HG02885 (cell line): ENCODE measurements at regions not wholly inside any gene's neighbourhood (a gene's known extent, or its start where the extent isn't known, plus 50 kb on each side); places are given as distances from the start of the nearest gene placed in this dataset.

Experiments used
- ATAC-seq: cut with Tn5 transposase; IDR thresholded peaks from one replicate; pipeline ENCODE4 v1.9.1; 2021; ENCODE audit warnings: mild to moderate bottlenecking; ENCODE audit not compliant: unreplicated experiment, poor library complexity

DNA sequence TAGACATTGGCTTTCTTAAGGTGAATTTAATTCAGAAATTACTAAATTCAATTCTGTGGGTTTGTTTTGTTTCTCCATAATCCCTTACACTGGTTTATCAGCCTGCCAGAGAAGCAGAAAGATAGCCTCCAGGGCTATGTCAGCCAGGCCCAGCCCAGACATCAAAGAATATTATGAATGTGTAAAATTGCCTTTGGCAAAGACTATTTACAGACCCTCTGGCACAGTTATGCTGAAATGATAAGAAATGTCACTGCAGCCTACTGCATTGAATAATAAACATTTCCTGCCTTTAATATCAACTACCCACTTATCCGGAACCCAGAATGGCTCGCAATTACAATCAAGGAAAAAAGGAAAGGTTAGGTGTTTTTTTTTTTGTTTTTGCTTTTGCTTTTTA is 562.5 kb upstream of the LRRC4C start:
- no peak for ATAC-seq

DNA sequence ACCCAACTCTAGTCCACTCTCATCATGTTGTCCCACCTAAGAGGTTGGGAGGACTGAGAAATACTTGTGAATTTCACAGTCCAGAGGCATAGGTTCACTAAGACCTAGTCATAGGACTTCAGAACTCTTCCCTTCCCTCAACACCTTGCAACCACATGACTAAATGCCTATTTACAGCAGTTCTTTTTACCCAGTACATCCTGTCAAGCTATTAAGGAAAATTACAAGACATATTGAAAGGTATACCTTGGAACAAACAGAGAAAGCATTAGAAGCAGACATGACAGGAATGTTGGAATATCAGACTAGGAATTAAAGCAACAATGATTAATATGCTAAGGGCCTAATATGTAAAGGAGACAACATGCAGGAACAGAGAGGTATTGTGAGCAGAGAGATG is 563.8 kb upstream of the LRRC4C start:
- ATAC-seq, result no peak

DNA sequence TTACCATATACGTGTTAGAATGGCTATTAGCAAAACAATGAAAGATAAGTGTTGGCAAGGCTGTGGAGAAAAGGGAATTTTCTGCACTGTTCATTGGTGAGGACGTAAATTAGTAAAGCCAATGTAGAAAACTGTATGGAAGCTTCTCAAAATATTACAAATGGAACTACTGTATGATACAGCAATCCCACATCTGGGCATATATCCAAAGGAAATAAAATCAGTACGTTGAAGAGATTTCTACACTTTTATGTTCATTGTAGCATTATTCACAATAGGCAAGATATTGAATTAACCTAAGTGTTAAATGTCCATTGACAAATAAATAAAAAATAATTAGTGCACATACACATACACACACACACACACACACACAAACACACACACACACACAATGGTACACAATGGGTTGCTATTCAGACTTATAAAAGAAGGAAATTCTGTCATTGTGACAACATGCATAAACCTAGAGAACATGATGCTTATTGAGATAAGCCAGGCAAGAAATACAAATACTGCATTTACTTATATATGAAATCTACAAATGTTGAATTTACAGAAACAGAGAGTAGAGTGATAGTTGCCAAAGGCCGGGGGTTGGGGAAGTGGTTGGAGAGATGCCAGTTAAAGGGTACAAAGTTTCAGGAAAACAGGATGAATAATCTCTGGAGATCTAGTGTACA is 565.8 kb upstream of the LRRC4C start:
- no peak for ATAC-seq

DNA sequence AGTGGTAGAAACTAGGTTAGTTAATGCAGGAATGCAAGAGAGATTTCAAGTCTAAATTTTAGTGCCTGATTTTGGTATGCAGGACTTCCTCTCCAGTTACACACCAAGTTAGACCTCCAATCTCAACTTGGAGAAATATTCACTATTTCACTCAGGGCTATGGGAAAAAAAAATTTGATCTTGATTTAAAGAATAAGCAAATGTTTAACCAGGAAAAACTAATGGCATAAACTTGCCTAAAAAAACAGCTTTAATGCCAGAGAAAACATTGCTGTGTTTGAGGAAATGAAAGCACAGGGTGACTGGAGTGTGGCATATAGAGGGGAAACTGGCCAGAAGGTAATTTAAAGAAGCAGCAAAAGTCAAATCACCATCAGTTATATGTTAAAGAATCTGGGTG is 575.4 kb upstream of the LRRC4C start:
- no peak for ATAC-seq

DNA sequence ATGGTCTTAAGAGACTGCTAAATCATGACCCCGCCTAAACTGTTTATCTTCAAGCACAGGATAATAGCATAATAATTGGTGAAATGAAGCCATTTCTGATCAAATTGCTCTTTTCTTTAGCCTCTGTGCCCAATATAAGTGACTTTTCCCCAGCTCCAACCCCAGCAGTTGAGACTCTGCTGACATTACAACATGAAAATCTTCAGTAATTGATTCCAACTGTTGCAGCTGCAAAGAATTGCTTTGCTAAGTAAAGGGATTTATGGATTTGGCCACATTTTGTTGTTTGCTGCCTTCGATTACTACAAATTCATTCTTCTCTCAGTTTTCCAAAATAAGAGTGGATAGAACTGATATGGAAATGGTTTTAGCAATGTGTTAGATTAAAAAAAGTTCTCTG is 576.7 kb upstream of the LRRC4C start:
- ATAC-seq, result no peak

DNA sequence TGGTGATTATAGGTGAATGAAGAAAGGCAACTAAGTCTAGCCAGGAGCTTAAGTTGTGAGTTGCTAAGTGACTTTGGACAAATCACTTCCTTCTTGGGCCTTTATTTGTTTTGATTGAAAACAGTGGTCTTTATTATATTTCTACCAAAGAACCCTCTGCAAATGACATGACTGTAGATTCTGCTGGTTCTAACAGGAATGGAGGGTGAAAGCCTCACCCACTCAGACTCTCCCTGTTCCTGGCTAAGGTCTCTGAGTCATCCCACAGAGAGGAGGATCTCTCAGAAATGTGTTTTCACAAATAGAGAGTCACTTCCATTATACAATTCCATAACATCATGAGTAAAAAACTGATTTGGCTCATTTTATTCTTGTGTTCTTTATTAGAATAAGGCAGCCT is 583.9 kb upstream of the LRRC4C start:
- no peak for ATAC-seq

DNA sequence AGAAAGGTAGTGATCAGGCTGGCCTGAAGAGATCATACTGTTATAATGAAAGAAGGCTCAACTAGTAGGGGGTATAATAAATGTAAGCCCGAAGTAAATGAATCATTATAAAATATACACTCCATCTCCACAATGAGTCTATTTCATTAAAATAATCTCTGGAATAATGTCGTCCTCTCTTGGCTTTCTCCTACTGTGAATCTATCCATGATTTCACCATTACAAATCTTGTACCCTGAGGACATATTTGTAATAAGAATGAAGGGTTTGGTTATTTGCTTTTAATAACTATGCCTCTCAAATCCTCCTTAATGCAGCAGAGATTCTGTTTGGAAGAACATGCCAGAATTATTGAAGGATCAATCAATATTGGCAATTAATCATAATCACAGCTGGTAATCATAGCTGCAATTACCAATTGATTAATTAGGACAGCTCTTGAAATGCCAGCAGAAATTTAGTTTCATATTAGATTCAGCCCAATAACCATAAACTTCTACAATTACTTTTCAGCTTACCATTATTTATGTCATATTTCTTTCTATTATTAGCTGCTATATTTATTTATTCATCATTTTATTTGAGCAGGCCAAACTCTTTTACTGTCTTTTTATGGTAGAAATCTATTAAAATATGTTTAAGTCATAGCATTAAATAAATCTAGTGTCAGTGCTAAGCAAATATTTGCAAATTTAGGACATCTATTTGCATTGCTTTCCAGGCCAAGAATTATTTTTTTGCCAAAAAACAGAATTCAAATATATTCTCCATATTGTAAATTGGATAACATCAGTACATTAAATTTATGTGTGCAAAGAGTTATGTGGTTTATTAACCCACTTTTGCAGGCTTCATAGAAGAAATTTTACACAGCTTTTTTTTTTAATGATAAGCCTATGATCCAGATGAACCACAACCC is 588.4 kb upstream of the LRRC4C start:
- ATAC-seq, result no peak

DNA sequence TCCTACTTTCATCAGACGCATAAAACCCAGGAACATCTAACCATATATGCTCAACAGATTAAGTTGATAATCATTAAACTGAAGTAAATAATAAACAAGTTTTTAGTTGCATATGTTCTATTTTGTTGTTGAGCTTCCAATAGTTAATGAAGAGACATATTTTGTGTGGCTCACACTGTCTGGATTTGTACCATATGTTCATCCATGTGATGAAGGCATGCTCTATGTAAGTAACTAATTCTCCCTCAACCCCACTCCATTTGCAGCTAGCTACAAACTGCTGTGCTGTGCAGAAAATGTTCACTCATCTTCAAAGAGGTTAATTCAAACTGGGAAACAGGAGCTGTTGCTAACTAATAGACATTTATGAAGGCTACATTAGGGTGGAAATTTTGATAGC is 589.7 kb upstream of the LRRC4C start:
- ATAC-seq, result no peak

DNA sequence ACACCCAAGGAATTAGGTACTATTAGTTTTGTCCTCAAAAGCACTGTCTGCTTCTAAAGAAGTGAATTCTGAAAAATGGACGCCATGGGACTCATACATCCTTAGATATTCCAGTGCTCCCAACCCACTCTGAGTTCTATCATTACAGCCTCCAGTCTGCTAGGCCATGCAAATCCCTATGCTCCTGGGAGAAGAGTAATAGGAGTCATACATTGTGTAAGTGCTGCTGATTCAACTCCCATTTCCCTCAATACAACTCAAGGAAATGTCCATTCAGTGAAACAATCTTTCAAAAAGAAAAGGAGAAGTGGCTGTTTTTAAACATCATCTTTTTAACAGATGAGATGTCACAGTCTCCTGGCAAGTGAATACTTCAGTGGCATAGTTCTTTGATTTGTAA is 590.2 kb upstream of the LRRC4C start:
- ATAC-seq, result no peak

DNA sequence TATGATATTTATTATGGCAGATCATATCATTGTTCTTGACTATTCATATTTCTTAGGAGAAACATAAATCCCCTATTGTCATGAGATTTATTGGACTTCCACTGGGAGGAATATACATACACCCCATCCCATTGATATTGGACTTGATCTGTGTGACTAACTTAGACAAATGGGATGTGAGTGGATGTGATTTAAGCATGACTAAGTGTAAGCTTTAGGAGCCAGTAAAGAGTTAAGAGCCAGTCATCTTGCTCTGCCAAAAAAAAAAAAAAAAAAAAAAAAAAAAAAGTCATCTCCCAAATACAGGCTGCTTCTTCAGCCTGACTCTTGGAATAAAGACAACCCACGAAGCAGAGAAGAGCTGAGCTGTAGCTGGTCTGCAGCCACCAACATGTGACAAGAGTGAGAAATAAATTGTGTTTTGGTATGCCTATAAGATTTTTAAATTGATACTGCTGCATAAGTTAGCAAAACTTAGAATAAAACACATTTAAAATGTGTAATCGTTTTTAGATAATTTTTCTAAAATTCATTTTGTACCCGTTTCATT is 595.0 kb upstream of the LRRC4C start:
- no peak for ATAC-seq

DNA sequence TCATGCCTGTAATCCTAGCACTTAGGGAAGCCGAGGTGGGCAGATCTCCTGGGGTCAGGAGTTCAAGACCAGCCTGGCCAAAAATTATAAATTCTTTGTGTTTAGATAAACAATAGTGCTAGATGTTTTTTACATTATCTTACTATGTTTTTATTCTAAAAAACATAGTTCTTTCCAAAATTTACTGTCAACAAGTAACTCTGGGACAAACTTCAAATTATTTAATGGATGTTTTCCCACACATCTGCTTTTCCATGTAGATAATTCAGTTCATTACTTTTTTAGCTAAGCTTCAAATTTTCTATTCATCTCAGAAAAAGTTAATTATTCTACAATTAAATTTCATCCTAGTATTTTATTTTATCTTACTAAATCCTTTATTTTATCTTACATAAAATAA is 596.2 kb upstream of the LRRC4C start:
- no peak for ATAC-seq

DNA sequence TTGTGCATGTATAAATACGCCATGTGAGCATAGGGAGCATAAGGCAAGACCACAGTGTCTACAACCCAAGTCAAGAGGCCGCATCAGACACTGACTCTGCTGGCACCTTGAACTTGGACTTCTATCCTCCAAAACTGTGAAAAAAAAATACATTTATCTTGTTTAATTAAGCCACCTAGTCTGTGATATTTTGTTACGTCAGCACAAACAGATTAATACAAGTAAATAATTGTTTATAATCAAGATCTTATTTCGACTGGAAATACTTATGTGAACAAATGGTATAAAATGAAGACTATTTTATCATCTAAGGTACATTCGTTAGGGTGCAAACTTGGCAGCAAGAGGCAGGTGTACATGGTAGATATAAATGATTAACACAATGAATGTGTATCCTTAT is 599.3 kb upstream of the LRRC4C start:
- ATAC-seq, result no peak

DNA sequence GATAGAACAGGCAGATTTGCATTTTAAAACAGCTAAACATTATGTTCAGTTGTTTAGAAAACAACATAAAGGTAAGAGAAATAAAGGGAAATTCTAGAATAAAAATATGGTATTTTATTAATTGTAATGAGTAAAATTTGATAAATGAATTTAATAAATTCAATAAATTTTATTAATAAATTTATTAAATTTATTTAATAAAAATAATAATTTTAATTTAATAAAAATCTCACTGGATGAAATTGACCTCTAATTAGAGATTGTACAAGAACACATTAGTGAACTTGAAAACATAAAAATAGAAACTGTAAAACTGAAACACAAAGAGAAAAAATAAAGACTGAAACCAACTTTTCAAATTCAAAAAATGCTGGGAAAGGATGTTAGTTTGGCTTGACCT is 605.7 kb upstream of the LRRC4C start:
- no peak for ATAC-seq

DNA sequence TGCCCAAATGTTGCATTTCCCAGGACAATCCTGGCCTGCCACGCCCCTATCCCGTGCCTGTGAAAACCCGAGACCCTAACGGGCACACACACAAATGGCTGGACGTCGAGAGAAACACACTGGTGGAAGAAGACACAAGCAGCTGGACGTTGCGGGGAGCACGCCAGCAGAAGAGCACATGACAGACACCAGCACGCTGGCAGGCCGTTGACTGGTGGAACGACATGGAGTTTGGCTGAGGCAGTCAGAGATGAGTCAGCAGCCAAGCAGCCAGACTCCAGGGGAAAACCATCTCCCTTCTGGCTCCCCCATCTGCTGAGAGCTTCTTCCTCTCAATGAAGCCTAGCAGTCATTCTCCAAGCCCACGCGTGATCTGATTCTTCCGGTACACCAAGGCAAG is 606.7 kb upstream of the LRRC4C start:
- no peak for ATAC-seq

DNA sequence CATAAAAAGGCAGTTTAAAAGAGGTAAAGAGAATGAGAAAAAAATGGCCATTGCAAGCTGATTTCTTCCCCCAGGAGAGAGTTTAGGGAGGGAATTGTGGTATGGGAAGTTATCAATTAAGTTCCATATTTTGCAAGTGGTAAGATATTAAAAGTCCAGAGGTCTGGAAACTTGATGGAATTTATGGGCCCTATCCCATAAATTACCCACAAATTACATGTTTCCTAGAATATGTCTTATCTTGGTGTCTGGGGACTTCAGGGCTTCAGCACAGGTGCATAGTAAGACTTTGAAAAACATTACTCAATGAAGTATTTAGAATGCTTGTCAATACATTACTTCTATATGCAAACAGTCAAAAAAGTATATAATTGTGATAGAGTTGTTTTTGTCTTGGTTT is 614.9 kb upstream of the LRRC4C start:
- no peak for ATAC-seq

DNA sequence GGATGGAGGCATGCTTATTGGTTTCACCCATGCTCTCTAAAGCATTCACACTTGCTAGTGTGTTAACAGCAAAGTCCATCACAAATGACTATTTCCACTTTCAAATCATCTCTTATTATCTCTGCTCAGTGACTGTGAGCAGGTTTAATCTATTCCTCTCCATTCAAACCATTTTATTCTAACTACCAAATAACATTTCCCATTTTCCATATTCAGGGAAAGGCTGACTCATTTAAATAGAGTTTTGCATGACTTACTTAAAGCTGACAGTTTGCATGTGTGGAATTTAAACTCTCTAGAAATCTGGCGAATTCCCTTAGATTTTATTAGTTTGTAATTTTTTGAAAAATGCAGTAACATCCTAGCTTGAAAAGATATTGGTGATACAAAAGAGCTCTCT is 615.7 kb upstream of the LRRC4C start:
- no peak for ATAC-seq

DNA sequence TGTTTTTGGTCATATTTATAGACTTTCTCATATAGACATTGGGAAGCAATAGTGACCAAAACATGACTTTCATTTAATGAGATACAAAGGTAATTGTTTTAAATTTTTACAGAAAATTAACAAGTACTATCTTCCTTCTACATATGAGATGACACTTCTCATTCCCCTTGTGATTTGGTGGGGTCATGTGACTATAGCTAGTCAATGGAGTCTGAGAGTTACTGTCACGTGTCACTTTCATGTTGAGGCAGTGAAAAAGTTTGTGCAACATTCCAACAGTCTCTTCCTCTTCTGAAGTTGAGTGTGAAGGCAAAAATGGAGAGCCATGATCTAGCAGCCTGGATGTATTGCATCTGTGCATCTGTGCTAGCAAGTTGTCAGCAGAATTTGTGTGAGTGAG is 618.3 kb upstream of the LRRC4C start:
- ATAC-seq, result no peak

DNA sequence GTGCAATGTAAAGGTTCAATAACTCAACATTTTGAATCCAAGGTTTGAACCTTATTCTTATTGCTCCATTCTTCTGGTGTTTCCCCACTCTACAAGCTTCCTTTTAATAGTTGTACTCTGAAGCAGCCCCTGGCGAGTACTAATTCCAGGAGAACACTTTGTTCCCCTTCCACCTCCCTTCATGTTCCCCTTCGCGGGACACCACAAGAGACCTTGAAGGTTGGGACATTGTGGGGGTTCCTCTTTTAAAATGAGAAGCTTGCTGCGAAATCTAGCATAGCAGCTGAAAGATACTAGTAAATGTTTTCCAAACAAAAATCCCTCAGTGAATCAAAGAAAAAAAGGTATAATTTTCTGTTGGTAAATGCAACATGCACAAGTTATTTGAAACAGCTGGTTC is 626.3 kb upstream of the LRRC4C start:
- ATAC-seq, result no peak

DNA sequence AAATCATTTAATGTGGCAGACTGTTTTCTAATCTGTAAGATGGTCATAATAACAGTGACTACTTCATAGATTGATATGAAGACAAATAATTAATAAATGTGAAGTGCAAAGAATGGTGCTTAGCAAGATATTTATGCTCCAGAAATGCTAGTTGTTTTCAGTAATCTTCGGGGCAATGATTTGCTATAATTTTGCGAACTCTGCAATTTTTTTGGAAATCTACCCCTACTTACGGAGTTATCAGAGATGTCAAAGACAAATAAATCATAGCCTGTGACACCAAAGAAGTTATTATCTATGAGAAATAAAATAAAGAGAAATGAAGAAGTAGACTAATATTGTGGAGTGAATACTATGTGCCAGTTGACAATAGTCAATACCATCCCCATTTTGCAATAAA is 634.1 kb upstream of the LRRC4C start:
- ATAC-seq, result no peak

DNA sequence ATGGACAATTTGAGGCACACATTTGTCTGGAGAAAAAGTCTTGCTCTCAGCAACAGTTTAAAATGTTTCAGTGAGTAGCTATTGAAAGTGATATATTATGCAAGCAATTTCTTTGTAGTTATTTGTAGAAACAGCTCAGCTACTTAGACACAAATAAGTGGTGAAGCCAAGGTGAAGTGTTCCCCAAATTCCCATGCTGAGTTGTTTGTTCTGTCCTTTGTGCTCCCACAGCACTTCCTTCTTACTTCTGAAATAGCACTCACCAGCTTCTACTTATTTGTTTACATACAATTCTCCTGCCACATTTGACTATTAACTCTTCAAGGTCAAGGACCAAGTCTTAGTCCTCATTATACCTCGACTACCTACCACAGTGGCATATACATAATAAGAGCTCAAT is 638.6 kb upstream of the LRRC4C start:
- no peak for ATAC-seq

DNA sequence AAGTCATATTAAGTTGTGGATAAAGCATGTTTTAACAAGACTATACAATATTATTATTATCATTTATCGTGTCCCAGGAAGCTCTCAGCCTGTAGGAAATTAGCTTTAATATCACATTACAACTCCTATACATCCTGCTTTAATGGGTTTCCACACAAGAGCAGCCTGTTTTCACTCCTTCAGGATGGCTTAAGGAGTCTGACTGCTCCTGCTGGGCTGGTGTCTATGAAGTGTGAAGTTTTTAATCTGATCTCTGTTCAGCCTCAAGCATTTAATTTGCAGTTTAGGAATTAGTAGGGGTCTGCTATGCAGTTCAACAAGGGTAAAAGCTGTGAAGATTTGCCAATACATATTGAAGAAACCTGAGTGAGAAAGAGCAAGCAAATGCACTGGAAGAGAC is 653.4 kb upstream of the LRRC4C start:
- no peak for ATAC-seq

DNA sequence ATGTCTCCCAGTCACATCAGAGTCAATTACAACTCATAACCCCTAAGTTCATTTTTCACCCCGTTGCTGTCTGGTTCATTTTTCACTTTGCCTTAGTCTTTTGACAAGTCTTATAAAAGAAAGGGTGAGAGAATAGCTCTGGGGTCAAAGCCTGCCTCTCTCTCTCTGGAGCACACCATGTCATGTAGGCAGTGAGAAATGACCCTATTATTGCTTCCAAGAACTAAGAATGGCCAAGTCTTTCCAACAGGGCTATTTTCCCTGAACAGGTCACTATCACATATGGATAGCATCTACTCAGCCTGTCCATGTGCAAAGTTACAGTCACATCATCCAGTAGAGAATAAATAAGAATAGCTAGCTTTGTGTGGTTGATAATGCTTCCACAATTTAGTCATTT is 655.5 kb upstream of the LRRC4C start:
- ATAC-seq, result no peak
